ENCODE measurements at regions not wholly inside any gene's neighbourhood (a gene's known extent, or its start where the extent isn't known, plus 50 kb on each side); places are given as distances from the start of the nearest gene placed in this dataset.

- ATAC-seq: no peak
Observed at GRCh38 chr11:8784954-8785353, 102.4 kb downstream of the RPL27A start.

DNA sequence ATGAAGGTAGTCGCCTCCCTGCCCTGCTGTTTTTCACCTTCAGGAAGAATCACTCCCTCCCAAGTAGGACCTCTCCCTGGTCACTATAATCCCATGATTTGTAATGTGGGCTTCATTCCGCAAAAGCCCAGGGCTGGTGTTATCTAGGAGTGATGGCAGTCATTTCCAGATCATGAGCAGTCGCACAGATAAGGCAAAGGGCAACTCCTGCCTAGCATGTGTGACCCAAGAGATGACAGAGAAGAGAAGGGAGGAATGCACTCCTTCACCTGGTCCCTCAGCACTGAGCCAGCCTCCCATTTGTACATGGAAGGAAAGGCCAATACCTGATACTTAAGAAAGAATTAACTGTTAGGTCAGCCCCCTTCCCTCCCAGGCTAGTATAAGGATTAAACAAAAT is 102.9 kb downstream of the RPL27A start:
- ATAC-seq: no peak
- TF ChIP-seq ARNTL (CRISPR knock-in tag; IDR thresholded peaks at IDR 0.05; ENCODE audit: borderline replicate concordance, low read depth): no peak
- no peak for TF ChIP-seq ISL1 (CRISPR knock-in tag; IDR thresholded peaks at IDR 0.05)
- no peak for TF ChIP-seq OSR1 (CRISPR knock-in tag; IDR thresholded peaks at IDR 0.05)
- TF ChIP-seq ESRRG (CRISPR knock-in tag; IDR thresholded peaks at IDR 0.05): no peak
- TF ChIP-seq CSDC2 (CRISPR knock-in tag; IDR thresholded peaks at IDR 0.05): no peak
- no peak for TF ChIP-seq BACH2 (CRISPR knock-in tag; IDR thresholded peaks at IDR 0.05; ENCODE audit: borderline replicate concordance)
- TF ChIP-seq TCF4 (CRISPR knock-in tag; IDR thresholded peaks at IDR 0.05; ENCODE audit: borderline replicate concordance): no peak
- no peak for TF ChIP-seq ZNF70 (CRISPR knock-in tag; IDR thresholded peaks at IDR 0.05)
- TF ChIP-seq RARB (CRISPR knock-in tag; IDR thresholded peaks at IDR 0.05): no peak
- TF ChIP-seq, protein P1, sequence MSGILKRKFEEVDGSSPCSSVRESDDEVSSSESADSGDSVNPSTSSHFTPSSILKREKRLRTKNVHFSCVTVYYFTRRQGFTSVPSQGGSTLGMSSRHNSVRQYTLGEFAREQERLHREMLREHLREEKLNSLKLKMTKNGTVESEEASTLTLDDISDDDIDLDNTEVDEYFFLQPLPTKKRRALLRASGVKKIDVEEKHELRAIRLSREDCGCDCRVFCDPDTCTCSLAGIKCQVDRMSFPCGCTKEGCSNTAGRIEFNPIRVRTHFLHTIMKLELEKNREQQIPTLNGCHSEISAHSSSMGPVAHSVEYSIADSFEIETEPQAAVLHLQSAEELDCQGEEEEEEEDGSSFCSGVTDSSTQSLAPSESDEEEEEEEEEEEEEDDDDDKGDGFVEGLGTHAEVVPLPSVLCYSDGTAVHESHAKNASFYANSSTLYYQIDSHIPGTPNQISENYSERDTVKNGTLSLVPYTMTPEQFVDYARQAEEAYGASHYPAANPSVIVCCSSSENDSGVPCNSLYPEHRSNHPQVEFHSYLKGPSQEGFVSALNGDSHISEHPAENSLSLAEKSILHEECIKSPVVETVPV (CRISPR knock-in tag; IDR thresholded peaks at IDR 0.05): no peak
- no peak for TF ChIP-seq GLIS3 (CRISPR knock-in tag; IDR thresholded peaks at IDR 0.05)
- TF ChIP-seq TSHZ2 (CRISPR knock-in tag; IDR thresholded peaks at IDR 0.05): no peak
- TF ChIP-seq PPARA (CRISPR knock-in tag; IDR thresholded peaks at IDR 0.05; ENCODE audit: borderline replicate concordance): no peak
- TF ChIP-seq SNAI2 (CRISPR knock-in tag; IDR thresholded peaks at IDR 0.05): no peak
- no peak for TF ChIP-seq ZFP3 (CRISPR knock-in tag; IDR thresholded peaks at IDR 0.05)

More at GRCh38 chr11:8784954-8785353, 102.4 kb downstream of the RPL27A start:
- TF ChIP-seq TOX (CRISPR knock-in tag; IDR thresholded peaks at IDR 0.05; ENCODE audit: borderline replicate concordance) (no peak), SNAI2 (CRISPR knock-in tag; IDR thresholded peaks at IDR 0.05) (no peak), ZNF70 (CRISPR knock-in tag; IDR thresholded peaks at IDR 0.05) (no peak), ZNF8 (CRISPR knock-in tag; IDR thresholded peaks at IDR 0.05) (no peak), ZFP3 (CRISPR knock-in tag; IDR thresholded peaks at IDR 0.05) (no peak), GLIS3 (CRISPR knock-in tag; IDR thresholded peaks at IDR 0.05) (no peak), ISL1 (CRISPR knock-in tag; IDR thresholded peaks at IDR 0.05) (no peak), BACH2 (CRISPR knock-in tag; IDR thresholded peaks at IDR 0.05; ENCODE audit: borderline replicate concordance) (no peak), OSR1 (CRISPR knock-in tag; IDR thresholded peaks at IDR 0.05) (no peak)
- TF ChIP-seq, protein P2, sequence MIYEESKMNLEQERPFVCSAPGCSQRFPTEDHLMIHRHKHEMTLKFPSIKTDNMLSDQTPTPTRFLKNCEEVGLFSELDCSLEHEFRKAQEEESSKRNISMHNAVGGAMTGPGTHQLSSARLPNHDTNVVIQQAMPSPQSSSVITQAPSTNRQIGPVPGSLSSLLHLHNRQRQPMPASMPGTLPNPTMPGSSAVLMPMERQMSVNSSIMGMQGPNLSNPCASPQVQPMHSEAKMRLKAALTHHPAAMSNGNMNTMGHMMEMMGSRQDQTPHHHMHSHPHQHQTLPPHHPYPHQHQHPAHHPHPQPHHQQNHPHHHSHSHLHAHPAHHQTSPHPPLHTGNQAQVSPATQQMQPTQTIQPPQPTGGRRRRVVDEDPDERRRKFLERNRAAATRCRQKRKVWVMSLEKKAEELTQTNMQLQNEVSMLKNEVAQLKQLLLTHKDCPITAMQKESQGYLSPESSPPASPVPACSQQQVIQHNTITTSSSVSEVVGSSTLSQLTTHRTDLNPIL (CRISPR knock-in tag; IDR thresholded peaks at IDR 0.05; ENCODE audit: low read depth): no peak
- TF ChIP-seq, protein P1 (CRISPR knock-in tag; IDR thresholded peaks at IDR 0.05): no peak
- TF ChIP-seq, protein P3, sequence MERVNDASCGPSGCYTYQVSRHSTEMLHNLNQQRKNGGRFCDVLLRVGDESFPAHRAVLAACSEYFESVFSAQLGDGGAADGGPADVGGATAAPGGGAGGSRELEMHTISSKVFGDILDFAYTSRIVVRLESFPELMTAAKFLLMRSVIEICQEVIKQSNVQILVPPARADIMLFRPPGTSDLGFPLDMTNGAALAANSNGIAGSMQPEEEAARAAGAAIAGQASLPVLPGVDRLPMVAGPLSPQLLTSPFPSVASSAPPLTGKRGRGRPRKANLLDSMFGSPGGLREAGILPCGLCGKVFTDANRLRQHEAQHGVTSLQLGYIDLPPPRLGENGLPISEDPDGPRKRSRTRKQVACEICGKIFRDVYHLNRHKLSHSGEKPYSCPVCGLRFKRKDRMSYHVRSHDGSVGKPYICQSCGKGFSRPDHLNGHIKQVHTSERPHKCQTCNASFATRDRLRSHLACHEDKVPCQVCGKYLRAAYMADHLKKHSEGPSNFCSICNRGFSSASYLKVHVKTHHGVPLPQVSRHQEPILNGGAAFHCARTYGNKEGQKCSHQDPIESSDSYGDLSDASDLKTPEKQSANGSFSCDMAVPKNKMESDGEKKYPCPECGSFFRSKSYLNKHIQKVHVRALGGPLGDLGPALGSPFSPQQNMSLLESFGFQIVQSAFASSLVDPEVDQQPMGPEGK (CRISPR knock-in tag; IDR thresholded peaks at IDR 0.05; ENCODE audit: borderline replicate concordance): no peak
- TF ChIP-seq, protein P4, sequence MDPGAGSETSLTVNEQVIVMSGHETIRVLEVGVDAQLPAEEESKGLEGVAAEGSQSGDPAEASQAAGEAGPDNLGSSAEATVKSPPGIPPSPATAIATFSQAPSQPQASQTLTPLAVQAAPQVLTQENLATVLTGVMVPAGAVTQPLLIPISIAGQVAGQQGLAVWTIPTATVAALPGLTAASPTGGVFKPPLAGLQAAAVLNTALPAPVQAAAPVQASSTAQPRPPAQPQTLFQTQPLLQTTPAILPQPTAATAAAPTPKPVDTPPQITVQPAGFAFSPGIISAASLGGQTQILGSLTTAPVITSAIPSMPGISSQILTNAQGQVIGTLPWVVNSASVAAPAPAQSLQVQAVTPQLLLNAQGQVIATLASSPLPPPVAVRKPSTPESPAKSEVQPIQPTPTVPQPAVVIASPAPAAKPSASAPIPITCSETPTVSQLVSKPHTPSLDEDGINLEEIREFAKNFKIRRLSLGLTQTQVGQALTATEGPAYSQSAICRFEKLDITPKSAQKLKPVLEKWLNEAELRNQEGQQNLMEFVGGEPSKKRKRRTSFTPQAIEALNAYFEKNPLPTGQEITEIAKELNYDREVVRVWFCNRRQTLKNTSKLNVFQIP (CRISPR knock-in tag; IDR thresholded peaks at IDR 0.05; ENCODE audit: borderline replicate concordance, low read depth): no peak
